ENCODE measurements at regions not wholly inside any gene's neighbourhood (a gene's known extent, or its start where the extent isn't known, plus 50 kb on each side); places are given as distances from the start of the nearest gene placed in this dataset.
"Not testable (repeated sequence)": the region's sequence is repeated elsewhere in the genome, so short reads cannot be mapped to it uniquely, and the experiment has no call there.

- DNase-seq: no peak
These were observed 251.5 kb upstream of the RASGEF1B start for GRCh38 chr4:81723019-81723884.

GRCh38 chr4:81722290-81722851, 250.7 kb upstream of the RASGEF1B start:
- no peak for ATAC-seq
- no peak for DNase-seq

More at GRCh38 chr4:81723019-81723884, 251.5 kb upstream of the RASGEF1B start:
- ATAC-seq: no peak

DNA sequence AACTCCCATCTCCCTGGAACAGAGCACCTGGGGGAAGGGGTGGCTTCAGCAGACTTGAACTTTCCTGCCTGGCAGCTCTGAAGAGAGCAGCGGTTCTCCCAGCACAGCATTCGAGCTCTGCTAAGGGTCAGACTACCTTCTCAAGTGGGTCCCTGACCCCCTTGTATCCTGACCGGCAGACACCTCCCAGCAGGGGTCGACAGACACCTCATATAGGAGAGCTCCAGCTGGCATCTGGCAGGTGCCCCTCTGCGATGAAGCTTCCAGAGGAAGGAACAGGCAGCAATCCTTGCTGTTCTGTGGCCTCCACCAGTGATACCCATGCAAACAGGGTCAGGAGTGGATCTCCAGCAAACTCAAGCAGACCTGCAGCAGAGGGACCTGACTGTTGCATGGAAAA, 244.1 kb upstream of the RASGEF1B start:
- ATAC-seq: no peak

DNA sequence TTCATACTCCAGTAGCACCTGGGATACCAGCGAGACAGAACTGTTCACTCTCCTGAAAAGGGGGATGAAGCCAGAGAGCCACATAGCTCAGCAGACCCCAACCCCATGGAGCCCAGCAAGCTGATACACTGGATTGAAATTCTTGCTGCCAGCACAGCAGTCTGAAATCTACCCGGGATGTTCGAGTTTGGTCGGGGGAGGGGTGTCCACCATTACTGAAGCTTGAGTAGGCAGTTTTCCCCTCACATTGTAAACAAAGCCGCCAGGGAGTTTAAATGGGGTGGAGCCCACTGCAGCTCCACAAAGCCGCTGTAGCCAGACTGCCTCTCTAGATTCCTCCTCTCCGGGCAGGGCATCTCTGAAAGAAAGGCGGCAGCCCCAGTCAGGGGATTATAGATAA, 243.7 kb upstream of the RASGEF1B start:
- not testable (repeated sequence) for DNase-seq, ATAC-seq

More for the DNA sequence above, 244.1 kb upstream of the RASGEF1B start:
- no peak for DNase-seq

DNA sequence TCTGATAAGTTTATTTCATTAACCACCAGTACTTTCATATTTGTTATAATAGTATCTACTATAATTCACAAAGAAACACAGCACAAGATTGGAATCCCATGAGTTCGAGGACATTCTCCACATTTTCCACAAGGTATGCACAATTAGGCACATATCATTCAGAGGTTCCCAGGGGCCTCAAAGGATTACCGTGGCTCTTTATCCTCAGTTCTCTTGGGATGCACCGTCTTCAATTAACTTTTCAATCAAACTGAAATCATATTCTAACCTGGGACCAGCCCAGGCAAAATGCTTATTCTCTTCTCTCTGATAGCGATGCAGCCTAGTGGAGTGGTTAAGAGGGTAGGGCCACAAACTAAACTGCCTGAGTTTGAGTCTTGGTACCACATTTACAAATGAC, 242.6 kb upstream of the RASGEF1B start:
- DNase-seq: no peak
- ATAC-seq: no peak

DNA sequence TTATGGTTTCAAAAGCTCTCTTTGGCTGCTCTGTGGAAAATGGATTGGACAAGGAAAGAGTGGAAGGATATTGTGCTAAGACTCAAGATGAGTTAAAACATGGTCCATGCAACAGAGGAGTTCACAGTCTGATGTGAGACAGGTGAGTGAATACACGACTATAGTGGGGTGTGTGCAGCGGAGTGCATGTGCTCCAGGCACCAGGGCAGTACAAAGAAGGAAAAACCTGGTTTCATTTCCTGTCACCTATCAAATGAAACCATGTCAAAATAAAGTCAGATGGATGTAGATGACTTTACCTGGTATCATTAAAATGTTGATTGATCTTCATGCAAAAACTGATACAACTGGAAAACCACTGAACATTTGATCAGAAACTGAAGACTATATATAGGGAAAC, 241.0 kb upstream of the RASGEF1B start:
- ATAC-seq (no peak), DNase-seq (no peak)

DNA sequence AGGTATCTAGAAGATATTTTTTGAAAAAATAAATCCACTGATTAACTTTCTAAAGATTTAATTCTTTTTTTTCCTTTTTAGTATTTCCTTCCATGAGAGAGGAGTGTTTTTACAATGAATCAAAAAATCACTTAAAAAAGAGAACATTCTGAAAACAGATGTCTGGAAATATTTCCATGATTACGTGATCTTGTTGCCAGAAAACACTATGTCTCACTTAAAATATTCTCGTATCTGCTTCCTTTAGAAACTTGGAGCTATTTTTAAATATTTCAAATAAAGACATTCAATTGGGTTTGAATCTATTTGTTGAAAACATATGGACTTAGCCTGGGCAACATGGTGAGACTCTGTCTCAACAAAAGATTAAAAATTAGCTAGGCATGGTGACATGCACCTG, 232.8 kb upstream of the RASGEF1B start:
- DNase-seq: no peak
- ATAC-seq: no peak

DNA sequence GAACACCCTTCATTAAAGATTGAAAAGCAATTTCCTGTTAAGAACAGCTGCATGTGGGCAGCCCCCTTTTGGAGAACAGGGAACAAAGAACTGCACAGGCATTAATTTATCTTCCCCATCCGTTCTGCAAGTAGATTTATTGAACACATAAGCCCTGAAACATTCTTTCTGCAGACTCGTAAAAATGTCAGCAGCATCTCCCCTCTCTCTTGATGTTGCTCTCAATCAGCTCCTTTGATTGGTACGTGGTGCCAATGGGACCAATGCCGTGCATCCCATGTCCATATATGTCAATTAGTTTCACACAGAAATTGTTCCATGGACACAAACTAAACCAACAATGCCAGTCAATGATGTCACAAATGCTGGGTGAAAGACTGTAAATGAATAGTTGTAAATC, 228.5 kb upstream of the RASGEF1B start:
- ATAC-seq: no peak
- DNase-seq: no peak

- no peak for ATAC-seq
- no peak for DNase-seq
These were observed 227.0 kb upstream of the RASGEF1B start for GRCh38 chr4:81698538-81699296.

GRCh38 chr4:81694176-81694913, 222.6 kb upstream of the RASGEF1B start:
- no peak for ATAC-seq
- DNase-seq: no peak

DNA sequence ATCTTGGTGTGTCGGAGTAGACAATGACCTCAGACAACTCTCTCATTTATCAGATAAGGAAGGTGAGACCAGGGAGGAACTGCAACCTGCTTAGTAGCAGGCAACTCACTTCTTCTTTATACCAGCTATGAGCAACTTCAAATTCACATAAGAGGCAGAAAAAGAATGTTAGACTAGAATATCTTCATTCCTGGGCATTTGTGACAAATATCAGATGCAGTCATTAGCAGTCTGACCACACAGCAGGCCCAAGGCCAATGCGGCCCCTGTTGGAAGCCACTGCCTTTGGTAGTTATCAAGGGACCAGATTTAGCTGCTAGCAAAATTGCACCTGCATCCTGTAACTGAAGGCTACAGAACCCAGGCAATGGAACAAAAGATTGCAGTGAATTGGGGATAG, 219.2 kb upstream of the RASGEF1B start:
- ATAC-seq (no peak), DNase-seq (no peak)

GRCh38 chr4:81688085-81688484, 216.4 kb upstream of the RASGEF1B start:
- ATAC-seq: no peak

DNA sequence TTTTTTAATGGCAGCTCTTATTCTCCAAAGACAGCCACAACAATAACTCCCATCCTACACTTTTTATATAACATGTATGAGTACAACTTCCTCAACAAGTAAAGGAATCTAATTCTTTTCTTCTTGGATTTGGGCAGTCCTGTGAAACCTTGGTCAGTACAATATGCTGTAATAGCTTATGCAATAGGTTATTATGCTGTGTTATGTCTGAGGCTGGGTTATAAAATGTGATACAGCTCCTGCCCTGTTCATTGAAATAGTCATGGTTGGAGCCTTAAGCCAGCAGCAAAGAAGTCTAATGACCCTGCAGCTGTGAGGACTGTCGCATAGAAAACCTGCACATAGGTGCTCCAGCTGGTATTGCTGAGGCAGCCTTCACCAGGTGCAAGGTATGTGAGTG, 215.8 kb upstream of the RASGEF1B start:
- DNase-seq: no peak
- no peak for ATAC-seq

More at GRCh38 chr4:81688085-81688484, 216.4 kb upstream of the RASGEF1B start:
- no peak for DNase-seq

DNA sequence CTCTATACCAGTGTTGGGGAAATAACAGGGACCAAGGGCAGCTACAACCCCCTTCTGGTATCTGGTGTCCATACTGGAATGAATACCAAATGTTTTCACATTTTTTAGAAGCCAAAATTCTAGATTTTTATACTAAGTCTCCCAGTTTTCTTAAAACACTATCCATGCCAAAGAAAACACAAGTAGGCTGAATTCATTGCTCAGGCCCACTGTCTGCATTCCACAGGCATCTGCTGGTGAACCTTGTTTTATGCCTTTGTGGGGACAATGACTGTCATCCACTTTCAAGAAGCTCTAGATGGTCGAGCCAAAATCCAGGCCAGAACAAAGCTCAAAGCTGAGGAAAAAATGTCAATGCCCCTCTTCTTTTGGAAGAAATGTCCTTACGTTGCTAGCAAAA, 213.4 kb upstream of the RASGEF1B start:
- no peak for DNase-seq
- no peak for ATAC-seq

DNA sequence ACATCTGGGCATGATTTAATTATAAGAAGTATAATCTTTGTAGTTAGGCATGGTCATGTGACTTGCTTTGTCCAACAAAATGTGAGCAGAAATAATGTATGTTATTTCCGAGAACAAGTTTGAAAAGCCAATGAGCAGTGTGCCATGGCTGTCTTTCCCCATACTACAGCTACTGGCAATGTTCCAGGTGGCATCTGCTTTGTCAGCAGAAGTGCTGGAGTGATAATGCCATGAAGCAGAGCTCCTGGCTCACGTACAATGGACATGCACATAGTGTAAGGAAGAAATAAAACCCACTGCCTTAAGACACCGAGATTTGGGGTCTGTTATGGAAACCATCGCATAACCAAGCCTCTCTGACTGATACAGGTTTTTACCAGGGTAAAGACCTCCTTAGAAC, 212.6 kb upstream of the RASGEF1B start:
- ATAC-seq: no peak
- no peak for DNase-seq

- DNase-seq: no peak
- no peak for ATAC-seq
These were observed 210.8 kb upstream of the RASGEF1B start for GRCh38 chr4:81682492-81682891.

- DNase-seq: no peak
- no peak for ATAC-seq
These were observed 207.6 kb upstream of the RASGEF1B start for GRCh38 chr4:81679315-81679714.

DNA sequence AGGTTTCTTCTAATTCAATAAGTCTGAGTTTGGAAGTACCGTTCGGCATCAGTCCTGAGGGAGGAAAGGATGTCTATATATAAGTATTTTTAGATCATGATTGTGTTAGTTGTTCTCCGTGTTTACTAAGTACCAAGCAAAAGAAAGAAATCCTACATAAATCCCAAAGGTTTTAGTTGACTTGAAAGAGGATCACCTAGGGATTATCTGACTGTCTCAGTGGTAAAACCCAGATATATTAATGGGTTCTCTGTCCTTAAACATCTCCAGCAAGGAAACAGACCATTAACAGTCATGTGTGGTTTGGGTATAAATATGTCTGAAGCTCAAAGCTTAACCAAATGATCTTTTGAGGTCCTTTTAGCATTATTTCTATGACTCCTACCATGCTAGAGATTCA, 207.1 kb upstream of the RASGEF1B start:
- ATAC-seq (no peak), DNase-seq (no peak)

DNA sequence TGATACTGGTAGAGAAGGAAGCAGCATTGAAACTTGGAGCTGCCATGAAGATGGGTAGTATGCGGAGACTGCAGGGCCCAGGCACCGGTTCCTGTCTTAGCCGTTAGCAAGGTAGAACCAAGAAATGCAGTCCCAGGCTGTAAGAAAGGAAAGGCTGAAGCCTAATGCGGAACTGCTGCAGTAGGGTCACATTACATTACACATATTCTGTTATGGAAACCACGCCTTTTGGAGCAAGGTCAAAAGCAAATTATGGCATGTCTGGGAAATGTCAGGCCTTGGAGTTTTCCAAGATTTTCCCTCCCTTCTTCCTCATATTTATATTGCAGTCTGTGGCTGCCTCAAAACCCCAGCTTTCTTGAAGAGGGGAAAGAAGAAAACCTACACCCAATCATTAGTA, 204.8 kb upstream of the RASGEF1B start:
- DNase-seq: no peak
- no peak for ATAC-seq

GRCh38 chr4:81675791-81676393, 204.2 kb upstream of the RASGEF1B start:
- DNase-seq (no peak), ATAC-seq (no peak)

DNA sequence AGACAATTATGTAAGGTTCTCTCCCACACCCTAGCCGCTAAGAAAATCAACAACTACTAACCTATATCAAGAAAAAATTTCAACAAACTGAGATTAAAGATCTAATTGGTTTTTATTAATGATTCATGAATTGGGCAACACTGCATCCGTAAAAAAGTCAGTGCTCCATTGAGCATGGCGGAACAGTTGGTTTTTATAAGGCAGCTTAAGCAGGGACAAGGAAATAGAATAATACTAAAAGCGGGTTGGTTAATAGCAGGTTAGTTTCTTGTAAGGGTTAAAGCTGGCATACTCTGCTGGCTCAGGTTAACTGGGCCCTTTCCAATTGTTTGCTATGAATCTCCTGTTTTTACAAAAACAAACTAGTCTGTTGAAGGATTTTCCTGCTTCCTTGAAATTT, 202.3 kb upstream of the RASGEF1B start:
- ATAC-seq (no peak), DNase-seq (no peak)

DNA sequence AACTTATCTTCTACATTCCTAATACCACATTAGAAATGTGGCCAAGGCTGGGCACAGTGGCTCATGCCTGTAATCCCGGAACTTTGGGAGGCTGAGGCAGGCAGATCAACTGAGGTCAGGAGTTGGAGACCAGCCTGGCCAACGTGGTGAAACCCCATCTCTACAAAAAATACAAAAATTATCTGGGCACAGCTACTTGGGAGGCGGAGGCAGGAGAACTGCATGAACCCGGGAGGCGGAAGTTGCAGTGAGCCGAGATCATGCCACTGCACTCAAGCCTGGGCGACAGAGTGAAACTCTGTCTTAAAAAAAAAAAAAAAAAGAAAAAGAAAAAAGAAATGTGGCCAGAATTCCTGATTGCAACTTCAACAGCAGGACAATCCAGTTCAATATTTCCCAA, 196.6 kb upstream of the RASGEF1B start:
- ATAC-seq, DNase-seq: not testable (repeated sequence)
